ENCODE measurements at regions not wholly inside any gene's neighbourhood (a gene's known extent, or its start where the extent isn't known, plus 50 kb on each side); places are given as distances from the start of the nearest gene placed in this dataset.

DNA sequence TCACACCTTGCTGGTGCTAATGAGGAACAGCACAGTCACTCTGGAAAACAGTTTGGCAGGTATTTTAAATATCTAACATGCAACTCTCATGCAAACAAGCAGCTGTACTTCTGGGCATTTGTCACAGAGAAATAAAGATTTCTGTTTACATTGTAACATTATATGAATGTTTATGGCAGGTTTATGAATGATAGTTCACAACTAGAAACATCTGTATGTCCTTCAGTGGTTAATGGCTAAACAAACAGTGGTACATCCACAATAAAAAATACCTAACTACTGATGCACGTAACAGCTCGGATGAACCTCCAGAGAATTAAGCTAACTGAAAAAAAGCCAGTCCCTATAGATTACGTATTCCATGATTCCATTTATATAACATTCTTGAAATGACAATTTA, 109.6 kb downstream of the GPR37 start:
- Mint-ChIP-seq H3K36me3 (ENCODE audit: unreplicated experiment) (no peaks in the 10 kb centered on the region), H3K9me3 (ENCODE audit: unreplicated experiment) (no peaks in the 10 kb centered on the region), H3K27me3 (ENCODE audit: unreplicated experiment) (no peaks in the 10 kb centered on the region), H3K4me3 (ENCODE audit: unreplicated experiment) (no peak overlapping the region), H3K27ac (ENCODE audit: unreplicated experiment) (no peak overlapping the region), H3K4me1 (ENCODE audit: unreplicated experiment) (peaks cover 2% of the 10 kb centered on the region)
- TF ChIP-seq, protein P1, sequence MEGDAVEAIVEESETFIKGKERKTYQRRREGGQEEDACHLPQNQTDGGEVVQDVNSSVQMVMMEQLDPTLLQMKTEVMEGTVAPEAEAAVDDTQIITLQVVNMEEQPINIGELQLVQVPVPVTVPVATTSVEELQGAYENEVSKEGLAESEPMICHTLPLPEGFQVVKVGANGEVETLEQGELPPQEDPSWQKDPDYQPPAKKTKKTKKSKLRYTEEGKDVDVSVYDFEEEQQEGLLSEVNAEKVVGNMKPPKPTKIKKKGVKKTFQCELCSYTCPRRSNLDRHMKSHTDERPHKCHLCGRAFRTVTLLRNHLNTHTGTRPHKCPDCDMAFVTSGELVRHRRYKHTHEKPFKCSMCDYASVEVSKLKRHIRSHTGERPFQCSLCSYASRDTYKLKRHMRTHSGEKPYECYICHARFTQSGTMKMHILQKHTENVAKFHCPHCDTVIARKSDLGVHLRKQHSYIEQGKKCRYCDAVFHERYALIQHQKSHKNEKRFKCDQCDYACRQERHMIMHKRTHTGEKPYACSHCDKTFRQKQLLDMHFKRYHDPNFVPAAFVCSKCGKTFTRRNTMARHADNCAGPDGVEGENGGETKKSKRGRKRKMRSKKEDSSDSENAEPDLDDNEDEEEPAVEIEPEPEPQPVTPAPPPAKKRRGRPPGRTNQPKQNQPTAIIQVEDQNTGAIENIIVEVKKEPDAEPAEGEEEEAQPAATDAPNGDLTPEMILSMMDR (IDR thresholded peaks at IDR 0.05): no peak
- no peak for DNase-seq (ENCODE audit: extremely low spot score, unreplicated experiment)

DNA sequence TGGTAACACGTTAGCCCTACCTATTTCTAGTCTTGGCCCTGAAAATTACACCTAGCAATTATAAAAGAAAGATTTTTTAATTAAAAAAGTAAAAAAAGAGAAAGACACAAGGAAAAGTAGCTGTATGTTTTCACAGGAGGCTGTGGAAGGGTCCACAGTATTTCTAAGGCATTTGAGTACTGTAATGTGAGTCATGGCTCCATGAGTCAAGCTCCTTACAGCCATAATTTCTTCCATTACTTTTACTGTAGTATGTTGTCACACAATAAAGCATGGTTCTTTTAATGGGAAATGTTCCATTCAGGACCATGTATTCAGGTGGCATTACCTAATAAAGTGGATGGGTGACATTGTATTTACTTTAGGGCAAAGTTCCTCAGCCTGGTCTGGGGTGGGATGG, 113.4 kb downstream of the GPR37 start:
- TF ChIP-seq, protein P1 (IDR thresholded peaks at IDR 0.05): no peak
- H3K4me1 Mint-ChIP-seq (ENCODE audit: unreplicated experiment): peaks cover 8% of the 10 kb centered on the region
- DNase-seq (ENCODE audit: extremely low spot score, unreplicated experiment): no peak
- H3K27me3 Mint-ChIP-seq (ENCODE audit: unreplicated experiment): no peaks in the 10 kb centered on the region
- H3K4me3 Mint-ChIP-seq (ENCODE audit: unreplicated experiment): no peak overlapping the region
- no peaks in the 10 kb centered on the region for H3K9me3 Mint-ChIP-seq (ENCODE audit: unreplicated experiment)
- no peak overlapping the region for H3K27ac Mint-ChIP-seq (ENCODE audit: unreplicated experiment)
- no peaks in the 10 kb centered on the region for H3K36me3 Mint-ChIP-seq (ENCODE audit: unreplicated experiment)

DNA sequence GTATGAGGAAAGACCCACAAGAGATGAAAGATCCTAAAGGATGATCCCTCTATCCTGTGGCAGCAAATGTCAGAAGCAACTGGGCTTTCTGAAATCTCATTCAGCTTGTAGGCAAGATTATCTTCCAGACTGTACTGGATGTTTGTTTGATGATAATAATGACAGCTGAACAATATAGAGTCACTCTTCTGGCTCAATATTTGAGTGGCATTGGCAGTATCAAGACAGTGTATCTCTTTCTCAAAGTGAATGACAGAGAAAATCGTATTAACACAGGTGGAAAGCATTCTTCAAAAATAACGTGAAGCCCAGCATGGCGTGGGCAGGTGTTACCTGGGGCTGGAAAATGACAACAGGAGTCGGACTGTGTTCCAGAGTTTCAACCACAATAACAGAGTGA, 114.5 kb downstream of the GPR37 start:
- Mint-ChIP-seq H3K9me3 (ENCODE audit: unreplicated experiment) (no peaks in the 10 kb centered on the region), H3K4me1 (ENCODE audit: unreplicated experiment) (peaks cover 8% of the 10 kb centered on the region), H3K27me3 (ENCODE audit: unreplicated experiment) (no peaks in the 10 kb centered on the region), H3K27ac (ENCODE audit: unreplicated experiment) (no peak overlapping the region), H3K4me3 (ENCODE audit: unreplicated experiment) (no peak overlapping the region), H3K36me3 (ENCODE audit: unreplicated experiment) (no peaks in the 10 kb centered on the region)
- no peak for DNase-seq (ENCODE audit: extremely low spot score, unreplicated experiment)
- TF ChIP-seq, protein P1 (IDR thresholded peaks at IDR 0.05): no peak

DNA sequence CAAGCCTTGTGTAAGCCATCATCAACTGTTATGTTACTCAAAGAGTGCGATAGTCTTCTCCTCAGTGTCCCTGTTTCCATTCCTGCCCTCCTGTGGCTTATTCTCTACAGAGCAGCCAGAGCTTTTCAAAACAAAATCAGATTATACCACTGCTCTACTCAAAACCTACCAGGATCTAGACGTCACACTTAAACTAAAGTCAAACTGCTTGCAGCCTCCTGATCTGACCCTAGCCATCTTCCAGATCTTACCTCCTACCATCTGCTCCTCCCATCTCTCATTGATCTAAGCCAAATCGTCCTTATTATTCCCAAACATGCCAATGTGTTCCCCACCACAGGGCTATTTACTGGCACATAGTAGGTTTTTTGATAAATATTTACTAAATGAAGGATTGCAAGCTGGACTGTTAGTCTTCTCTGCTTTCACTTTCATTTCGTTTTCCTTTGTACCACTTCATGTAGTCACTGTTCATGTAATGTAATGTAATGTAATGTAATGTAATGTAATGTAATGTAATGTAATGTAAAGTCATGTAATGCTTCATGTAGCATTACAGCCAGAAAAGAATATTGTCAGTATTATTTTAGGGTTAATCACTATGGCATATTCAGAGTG, 116.1 kb downstream of the GPR37 start:
- Mint-ChIP-seq H3K9me3 (ENCODE audit: unreplicated experiment) (peaks cover 5% of the 10 kb centered on the region), H3K36me3 (ENCODE audit: unreplicated experiment) (no peaks in the 10 kb centered on the region), H3K4me3 (ENCODE audit: unreplicated experiment) (no peak overlapping the region), H3K4me1 (ENCODE audit: unreplicated experiment) (peaks cover 6% of the 10 kb centered on the region), H3K27me3 (ENCODE audit: unreplicated experiment) (no peaks in the 10 kb centered on the region), H3K27ac (ENCODE audit: unreplicated experiment) (no peak overlapping the region)
- TF ChIP-seq, protein P1 (IDR thresholded peaks at IDR 0.05): no peak
- DNase-seq (ENCODE audit: extremely low spot score, unreplicated experiment): no peak

DNA sequence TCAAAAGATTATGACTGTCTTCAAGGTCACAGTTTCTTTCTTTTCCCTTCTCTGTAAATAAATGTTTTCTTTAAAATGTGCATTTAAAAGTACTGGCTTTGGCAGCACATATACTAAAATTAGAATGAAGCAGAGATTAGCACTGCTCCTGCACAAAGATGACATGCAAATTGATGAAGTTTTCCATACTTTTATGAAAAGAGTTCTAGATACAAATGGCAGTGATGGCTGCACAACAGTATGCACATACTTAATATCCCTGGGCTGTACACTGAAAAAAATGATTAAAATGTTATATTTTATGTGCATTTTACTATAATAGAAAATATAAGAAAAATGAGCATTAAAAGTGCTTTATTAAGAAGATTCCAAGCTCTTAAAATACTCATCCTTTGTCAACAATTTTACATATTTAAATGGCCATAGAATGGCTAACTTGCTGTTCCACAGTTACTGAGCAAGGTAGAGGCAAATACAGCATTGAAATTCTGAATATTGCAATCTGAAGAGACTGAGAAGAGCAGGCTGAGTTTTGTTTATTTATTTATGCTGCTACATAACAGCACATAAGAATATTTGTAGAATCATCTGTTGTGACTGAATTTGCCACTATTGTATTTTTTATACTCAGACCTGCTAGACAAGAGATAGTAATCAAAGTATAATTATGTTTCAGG, 117.8 kb downstream of the GPR37 start:
- Mint-ChIP-seq H3K27ac (ENCODE audit: unreplicated experiment) (no peak overlapping the region), H3K36me3 (ENCODE audit: unreplicated experiment) (no peaks in the 10 kb centered on the region), H3K4me1 (ENCODE audit: unreplicated experiment) (peaks cover 6% of the 10 kb centered on the region), H3K4me3 (ENCODE audit: unreplicated experiment) (no peak overlapping the region), H3K9me3 (ENCODE audit: unreplicated experiment) (peaks cover 7% of the 10 kb centered on the region), H3K27me3 (ENCODE audit: unreplicated experiment) (no peaks in the 10 kb centered on the region)
- TF ChIP-seq, protein P1 (IDR thresholded peaks at IDR 0.05): no peak
- DNase-seq (ENCODE audit: extremely low spot score, unreplicated experiment): no peak

All from osteocyte (in vitro differentiated cells).